Uterus (tissue), 2 donors: ENCODE measurements at regions not wholly inside any gene's neighbourhood (a gene's known extent, or its start where the extent isn't known, plus 50 kb on each side); places are given as distances from the start of the nearest gene placed in this dataset.

Experiments used
- POLR2A ChIP-seq, 2 donors: fragments of 450-650 bp; IDR thresholded peaks; one replicate each; pipeline ENCODE4 v1.6.1; 2016; ENCODE audit warnings: antibody characterized with exemption in 2 of 2, mild to moderate bottlenecking in 1 of 2, moderate library complexity in 1 of 2
- TF ChIP-seq, protein P1 (sequence below), 4 experiments: fragments of 200-600 bp in 2 of 4; fragments of 450-650 bp in 2 of 4; sonication (generic) in 2 of 4; IDR thresholded peaks; one replicate each; pipeline ENCODE4 v1.5.1; 2016 to 2019; ENCODE audit warnings: antibody characterized with exemption in 4 of 4, mild to moderate bottlenecking in 2 of 4, moderate library complexity in 1 of 4

DNA sequence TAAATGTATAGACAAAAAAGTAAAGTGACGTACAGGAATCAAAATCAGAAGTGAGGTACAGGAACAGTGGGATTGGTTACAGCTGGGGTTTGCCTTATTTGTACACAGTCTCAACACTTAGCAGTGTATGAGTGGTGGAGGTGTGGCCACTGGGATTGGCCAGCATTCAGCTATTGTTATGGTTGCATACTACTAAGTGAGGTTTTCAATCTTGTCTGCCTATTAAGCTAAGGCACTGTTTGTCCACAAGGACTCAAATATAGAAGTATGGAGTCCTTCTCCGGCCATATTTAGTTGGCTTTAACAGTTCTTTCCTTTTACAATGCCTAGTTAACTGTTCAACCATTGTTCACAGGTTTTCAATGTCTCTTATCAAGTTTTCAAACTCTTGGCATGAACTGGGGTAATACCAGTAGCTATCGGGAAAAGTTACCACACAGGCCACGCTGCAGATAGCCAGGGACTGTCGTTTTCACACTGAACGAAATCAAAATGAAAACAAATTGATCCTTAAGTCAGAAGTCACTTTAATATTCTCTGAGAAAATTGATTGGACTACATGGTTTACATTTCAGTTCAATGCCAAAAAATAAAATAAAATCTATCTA, 176.0 kb upstream of the FREM1 start:
- TF ChIP-seq, protein P1, sequence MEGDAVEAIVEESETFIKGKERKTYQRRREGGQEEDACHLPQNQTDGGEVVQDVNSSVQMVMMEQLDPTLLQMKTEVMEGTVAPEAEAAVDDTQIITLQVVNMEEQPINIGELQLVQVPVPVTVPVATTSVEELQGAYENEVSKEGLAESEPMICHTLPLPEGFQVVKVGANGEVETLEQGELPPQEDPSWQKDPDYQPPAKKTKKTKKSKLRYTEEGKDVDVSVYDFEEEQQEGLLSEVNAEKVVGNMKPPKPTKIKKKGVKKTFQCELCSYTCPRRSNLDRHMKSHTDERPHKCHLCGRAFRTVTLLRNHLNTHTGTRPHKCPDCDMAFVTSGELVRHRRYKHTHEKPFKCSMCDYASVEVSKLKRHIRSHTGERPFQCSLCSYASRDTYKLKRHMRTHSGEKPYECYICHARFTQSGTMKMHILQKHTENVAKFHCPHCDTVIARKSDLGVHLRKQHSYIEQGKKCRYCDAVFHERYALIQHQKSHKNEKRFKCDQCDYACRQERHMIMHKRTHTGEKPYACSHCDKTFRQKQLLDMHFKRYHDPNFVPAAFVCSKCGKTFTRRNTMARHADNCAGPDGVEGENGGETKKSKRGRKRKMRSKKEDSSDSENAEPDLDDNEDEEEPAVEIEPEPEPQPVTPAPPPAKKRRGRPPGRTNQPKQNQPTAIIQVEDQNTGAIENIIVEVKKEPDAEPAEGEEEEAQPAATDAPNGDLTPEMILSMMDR (IDR thresholded peaks at IDR 0.05) = no peak
- no peak for TF ChIP-seq POLR2A (IDR thresholded peaks at IDR 0.05)
